Hepatocyte (in vitro differentiated cells): ENCODE measurements at regions not wholly inside any gene's neighbourhood (a gene's known extent, or its start where the extent isn't known, plus 50 kb on each side); places are given as distances from the start of the nearest gene placed in this dataset.

Experiments used
- DNase-seq: peaks from one replicate; pipeline ENCODE4 v3.0.0-alpha.2; 2016; ENCODE audit warnings: low spot score
- H2AFZ ChIP-seq: fragments of 200-600 bp; sonication (generic); 2 replicates; pipeline ENCODE4 v1.6.0; 2016; ENCODE audit warnings: antibody characterized with exemption, mild to moderate bottlenecking
- H3K27ac ChIP-seq: fragments of 200-600 bp; sonication (generic); 2 replicates; pipeline ENCODE4 v1.5.1; 2016; ENCODE audit warnings: mild to moderate bottlenecking
- H3K27me3 ChIP-seq: fragments of 200-600 bp; sonication (generic); 2 replicates; pipeline ENCODE4 v1.6.1; 2016
- H3K36me3 ChIP-seq: fragments of 200-600 bp; sonication (generic); replicated peaks from 2 replicates; pipeline ENCODE4 v1.5.1; 2016; ENCODE audit warnings: low read depth; ENCODE audit not compliant: insufficient read depth
- H3K4me1 ChIP-seq: fragments of 200-600 bp; sonication (generic); 2 replicates; pipeline ENCODE4 v1.5.1; 2016; ENCODE audit warnings: mild to moderate bottlenecking, moderate library complexity; ENCODE audit not compliant: insufficient read depth
- H3K4me2 ChIP-seq: fragments of 200-600 bp; sonication (generic); 2 replicates; pipeline ENCODE4 v1.6.0; 2016
- H3K4me3 ChIP-seq: fragments of 200-600 bp; sonication (generic); 2 replicates; pipeline ENCODE4 v1.5.1; 2016; ENCODE audit warnings: mild to moderate bottlenecking
- H3K79me2 ChIP-seq: fragments of 200-600 bp; sonication (generic); 2 replicates; pipeline ENCODE4 v1.6.0; 2017; ENCODE audit warnings: mild to moderate bottlenecking
- H3K9me2 ChIP-seq: fragments of 200-600 bp; sonication (generic); replicated peaks from 2 replicates; pipeline ENCODE4 v1.6.0; 2017; ENCODE audit warnings: mild to moderate bottlenecking; ENCODE audit not compliant: insufficient read depth
- H3K9me3 ChIP-seq: fragments of 200-600 bp; sonication (generic); 2 replicates; pipeline ENCODE4 v1.5.1; 2016; ENCODE audit warnings: low read depth, mild to moderate bottlenecking
- H4K20me1 ChIP-seq: fragments of 200-600 bp; sonication (generic); 2 replicates; pipeline ENCODE4 v1.6.0; 2016; ENCODE audit warnings: mild to moderate bottlenecking; ENCODE audit not compliant: insufficient read depth, poor library complexity, severe bottlenecking
- EZH2 ChIP-seq: fragments of 200-600 bp; sonication (generic); IDR thresholded peaks from 2 replicates; pipeline ENCODE4 v1.6.1; 2016; ENCODE audit warnings: antibody characterized with exemption, mild to moderate bottlenecking, borderline replicate concordance
- EZH2phosphoT487 ChIP-seq: fragments of 200-600 bp; sonication (generic); IDR thresholded peaks from one replicate; pipeline ENCODE4 v1.6.1; 2018; ENCODE audit warnings: antibody characterized with exemption, mild to moderate bottlenecking, low read depth, moderate library complexity; ENCODE audit not compliant: unreplicated experiment, severe bottlenecking
- WGBS: methylation state at CpG from one replicate; pipeline ENCODE4 v1.1.6; 2016; ENCODE audit warnings: low lambda C conversion rate; ENCODE audit errors: missing lambda C conversion rate; 5-methylcytosine and 5-hydroxymethylcytosine counted together
- TF ChIP-seq, protein P1 (sequence below): fragments of 200-600 bp; sonication (generic); IDR thresholded peaks from 2 replicates; pipeline ENCODE4 v1.5.1; 2016; ENCODE audit warnings: antibody characterized with exemption, mild to moderate bottlenecking; ENCODE audit not compliant: poor library complexity

DNA sequence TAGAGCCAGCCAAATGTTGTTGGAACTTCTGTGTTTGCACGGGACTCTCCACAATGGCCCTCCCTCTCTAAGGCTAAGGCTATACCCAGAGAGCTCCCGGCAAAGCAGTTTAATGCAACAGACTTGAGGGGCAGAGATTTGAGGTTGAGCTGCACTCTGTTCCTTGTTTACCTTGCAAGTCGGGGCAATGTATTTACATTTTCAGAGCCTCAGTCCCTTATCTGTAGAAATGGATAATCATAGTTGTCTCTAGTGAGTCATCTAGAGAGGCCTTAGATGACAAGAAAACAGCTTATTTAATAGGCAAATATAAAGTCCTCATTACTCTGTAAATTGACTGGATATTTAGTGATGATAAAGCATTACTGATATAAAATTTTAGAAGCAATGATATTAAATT, 917.7 kb downstream of the MCTP2 start:
- no peaks in the 10 kb centered on the region for H3K4me1 ChIP-seq
- no peaks in the 10 kb centered on the region for H3K9me3 ChIP-seq
- H3K36me3 ChIP-seq = no peaks in the 10 kb centered on the region
- no peaks in the 10 kb centered on the region for H3K9me2 ChIP-seq
- H3K4me3 ChIP-seq = no peak overlapping the region
- no peaks in the 10 kb centered on the region for H3K79me2 ChIP-seq
- H3K4me2 ChIP-seq = no peak overlapping the region
- no peaks in the 10 kb centered on the region for H4K20me1 ChIP-seq
- no peak for TF ChIP-seq EZH2phosphoT487
- TF ChIP-seq EZH2 = no peak
- TF ChIP-seq, protein P1, sequence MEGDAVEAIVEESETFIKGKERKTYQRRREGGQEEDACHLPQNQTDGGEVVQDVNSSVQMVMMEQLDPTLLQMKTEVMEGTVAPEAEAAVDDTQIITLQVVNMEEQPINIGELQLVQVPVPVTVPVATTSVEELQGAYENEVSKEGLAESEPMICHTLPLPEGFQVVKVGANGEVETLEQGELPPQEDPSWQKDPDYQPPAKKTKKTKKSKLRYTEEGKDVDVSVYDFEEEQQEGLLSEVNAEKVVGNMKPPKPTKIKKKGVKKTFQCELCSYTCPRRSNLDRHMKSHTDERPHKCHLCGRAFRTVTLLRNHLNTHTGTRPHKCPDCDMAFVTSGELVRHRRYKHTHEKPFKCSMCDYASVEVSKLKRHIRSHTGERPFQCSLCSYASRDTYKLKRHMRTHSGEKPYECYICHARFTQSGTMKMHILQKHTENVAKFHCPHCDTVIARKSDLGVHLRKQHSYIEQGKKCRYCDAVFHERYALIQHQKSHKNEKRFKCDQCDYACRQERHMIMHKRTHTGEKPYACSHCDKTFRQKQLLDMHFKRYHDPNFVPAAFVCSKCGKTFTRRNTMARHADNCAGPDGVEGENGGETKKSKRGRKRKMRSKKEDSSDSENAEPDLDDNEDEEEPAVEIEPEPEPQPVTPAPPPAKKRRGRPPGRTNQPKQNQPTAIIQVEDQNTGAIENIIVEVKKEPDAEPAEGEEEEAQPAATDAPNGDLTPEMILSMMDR = no peak
- 40% methylated on average over 3 of the region's 3 CpGs for WGBS
- no peak overlapping the region for H2AFZ ChIP-seq
- H3K27me3 ChIP-seq = no peaks in the 10 kb centered on the region
- no peak overlapping the region for H3K27ac ChIP-seq
- peak; percentile 7 for DNase-seq

- Histone ChIP-seq H3K4me1 (no peaks in the 10 kb centered on the region), H3K27ac (no peak overlapping the region), H3K9me2 (no peaks in the 10 kb centered on the region), H4K20me1 (no peaks in the 10 kb centered on the region), H3K27me3 (no peaks in the 10 kb centered on the region), H3K4me3 (no peak overlapping the region), H3K79me2 (no peaks in the 10 kb centered on the region), H3K36me3 (no peaks in the 10 kb centered on the region), H3K9me3 (no peaks in the 10 kb centered on the region), H3K4me2 (no peak overlapping the region), H2AFZ (no peak overlapping the region)
- DNase-seq = no peak
- no peak for TF ChIP-seq EZH2phosphoT487
- TF ChIP-seq, protein P1 = no peak
- TF ChIP-seq EZH2 = no peak
Observed at GRCh38 chr15:95149771-95150170, 918.4 kb downstream of the MCTP2 start.

GRCh38 chr15:95150466-95150865, 919.1 kb downstream of the MCTP2 start:
- H3K36me3 ChIP-seq = no peaks in the 10 kb centered on the region
- 93% methylated on average over 10 of the region's 10 CpGs for WGBS

More at GRCh38 chr15:95150466-95150865, 919.1 kb downstream of the MCTP2 start:
- DNase-seq = no peak
- no peaks in the 10 kb centered on the region for H4K20me1 ChIP-seq
- H3K9me3 ChIP-seq = no peaks in the 10 kb centered on the region
- H3K4me1 ChIP-seq = no peaks in the 10 kb centered on the region
- no peak overlapping the region for H3K27ac ChIP-seq
- TF ChIP-seq, protein P1 = no peak
- H3K9me2 ChIP-seq = no peaks in the 10 kb centered on the region
- H3K27me3 ChIP-seq = no peaks in the 10 kb centered on the region
- H3K79me2 ChIP-seq = no peaks in the 10 kb centered on the region
- H3K4me3 ChIP-seq = no peak overlapping the region
- H3K4me2 ChIP-seq = no peak overlapping the region
- no peak overlapping the region for H2AFZ ChIP-seq
